HTR-8/SVneo (cell line): ENCODE measurements at regions not wholly inside any gene's neighbourhood (a gene's known extent, or its start where the extent isn't known, plus 50 kb on each side); places are given as distances from the start of the nearest gene placed in this dataset.

Experiments
- DNase-seq: peaks from one replicate; pipeline ENCODE4 v3.0.0; 2011; ENCODE audit warnings: low spot score, mixed read lengths; ENCODE audit not compliant: insufficient read length
- FAIRE-seq: peaks from 2 replicates; lab custom pipeline; 2011; peaks lifted over from hg19 to GRCh38; lab: Jason Lieb, UNC

GRCh38 chr4:135123632-135124031, 922.0 kb upstream of the PABPC4L start:
- no peak for FAIRE-seq

GRCh38 chr4:135122457-135122856, 920.9 kb upstream of the PABPC4L start:
- no peak for FAIRE-seq

More at GRCh38 chr4:135123632-135124031, 922.0 kb upstream of the PABPC4L start:
- no peak for DNase-seq

GRCh38 chr4:135120195-135120594, 918.6 kb upstream of the PABPC4L start:
- no peak for DNase-seq

More at GRCh38 chr4:135122457-135122856, 920.9 kb upstream of the PABPC4L start:
- DNase-seq, result no peak

GRCh38 chr4:135114079-135114478, 912.5 kb upstream of the PABPC4L start:
- DNase-seq (no peak), FAIRE-seq (no peak)

More at GRCh38 chr4:135120195-135120594, 918.6 kb upstream of the PABPC4L start:
- FAIRE-seq, result no peak

GRCh38 chr4:135098061-135098460, 896.5 kb upstream of the PABPC4L start:
- FAIRE-seq (peak; percentile 13), DNase-seq (no peak)

GRCh38 chr4:135073389-135073788, 871.8 kb upstream of the PABPC4L start:
- no peak for FAIRE-seq
- no peak for DNase-seq

GRCh38 chr4:135072553-135072952, 871.0 kb upstream of the PABPC4L start:
- FAIRE-seq (no peak), DNase-seq (no peak)

GRCh38 chr4:135065366-135065765, 863.8 kb upstream of the PABPC4L start:
- no peak for FAIRE-seq
- no peak for DNase-seq

- DNase-seq, result no peak
- FAIRE-seq, result no peak
These were observed 848.6 kb upstream of the PABPC4L start for GRCh38 chr4:135050086-135050717.

GRCh38 chr4:135032670-135033069, 831.1 kb upstream of the PABPC4L start:
- DNase-seq (no peak), FAIRE-seq (no peak)

GRCh38 chr4:135015771-135016170, 814.2 kb upstream of the PABPC4L start:
- FAIRE-seq (no peak), DNase-seq (no peak)

GRCh38 chr4:135007400-135007799, 805.8 kb upstream of the PABPC4L start:
- no peak for FAIRE-seq
- DNase-seq, result no peak

- FAIRE-seq, result no peak
These were observed 797.6 kb upstream of the PABPC4L start for GRCh38 chr4:134999169-134999568.

GRCh38 chr4:134961963-134962362, 760.4 kb upstream of the PABPC4L start:
- FAIRE-seq, result no peak
- DNase-seq, result no peak

More at GRCh38 chr4:134999169-134999568, 797.6 kb upstream of the PABPC4L start:
- DNase-seq, result no peak

GRCh38 chr4:134958862-134959261, 757.3 kb upstream of the PABPC4L start:
- no peak for DNase-seq
- FAIRE-seq, result no peak

- FAIRE-seq (no peak), DNase-seq (no peak)
These were observed 753.5 kb upstream of the PABPC4L start for GRCh38 chr4:134955059-134955458.

- FAIRE-seq (no peak), DNase-seq (no peak)
These were observed 751.2 kb upstream of the PABPC4L start for GRCh38 chr4:134952775-134953174.

GRCh38 chr4:134952305-134952704, 750.7 kb upstream of the PABPC4L start:
- no peak for FAIRE-seq
- no peak for DNase-seq

- FAIRE-seq (no peak), DNase-seq (no peak)
These were observed 746.6 kb upstream of the PABPC4L start for GRCh38 chr4:134948110-134948642.

- no peak for DNase-seq
- FAIRE-seq, result no peak
These were observed 742.5 kb upstream of the PABPC4L start for GRCh38 chr4:134944115-134944514.

GRCh38 chr4:134936014-134936413, 734.4 kb upstream of the PABPC4L start:
- no peak for FAIRE-seq
- DNase-seq, result no peak

GRCh38 chr4:134935320-134935719, 733.7 kb upstream of the PABPC4L start:
- DNase-seq, result no peak
- no peak for FAIRE-seq
